Liver (tissue), 8 donors: ENCODE measurements at regions not wholly inside any gene's neighbourhood (a gene's known extent, or its start where the extent isn't known, plus 50 kb on each side); places are given as distances from the start of the nearest gene placed in this dataset.

Experiments used
- DNase-seq: peaks from one replicate; pipeline ENCODE4 v3.0.0-alpha.2; 2017; ENCODE audit warnings: low spot score
- H3K27ac ChIP-seq, 2 donors: one replicate each; pipeline ENCODE4 v1.7.0; 2013; ENCODE audit warnings: inconsistent platforms in 2 of 2, low read length in 2 of 2, control low read depth in 1 of 2, low read depth in 1 of 2, mild to moderate bottlenecking in 1 of 2
- H3K27me3 ChIP-seq, 4 donors: one replicate each; pipeline versions ENCODE4 v1.6.1 to v1.7.0; 2013; ENCODE audit warnings: low read length in 3 of 4, inconsistent platforms in 1 of 4, mild to moderate bottlenecking in 1 of 4, moderate library complexity in 1 of 4; ENCODE audit not compliant: control insufficient read depth in 4 of 4, insufficient read depth in 4 of 4
- H3K36me3 ChIP-seq, 4 donors: one replicate each; pipeline versions ENCODE4 v1.6.1 to v1.7.0; 2013; ENCODE audit warnings: low read length in 3 of 4, mild to moderate bottlenecking in 3 of 4, low read depth in 1 of 4, moderate library complexity in 1 of 4; ENCODE audit not compliant: control insufficient read depth in 4 of 4, insufficient read depth in 3 of 4
- H3K4me1 ChIP-seq, 4 donors: one replicate each; pipeline versions ENCODE4 v1.6.1 to v1.7.0; 2013; ENCODE audit warnings: low read length in 3 of 4, mild to moderate bottlenecking in 3 of 4, moderate library complexity in 1 of 4; ENCODE audit not compliant: control insufficient read depth in 4 of 4, insufficient read depth in 4 of 4
- H3K4me3 ChIP-seq, 3 donors: one replicate each; pipeline versions ENCODE4 v1.6.1 to v1.7.0; 2013; ENCODE audit warnings: low read length in 3 of 3, control low read depth in 1 of 3, low read depth in 1 of 3, mild to moderate bottlenecking in 1 of 3
- H3K9ac ChIP-seq, 2 donors: one replicate each; pipeline ENCODE4 v1.7.0; 2013; ENCODE audit warnings: low read length in 2 of 2, mild to moderate bottlenecking in 2 of 2, moderate library complexity in 2 of 2, control low read depth in 1 of 2, low read depth in 1 of 2
- H3K9me3 ChIP-seq, 4 donors: one replicate each; pipeline versions ENCODE4 v1.6.1 to v1.7.0; 2013; ENCODE audit warnings: low read length in 3 of 4; ENCODE audit not compliant: control insufficient read depth in 4 of 4
- EGR1 ChIP-seq, 2 donors: IDR thresholded peaks; 2 replicates each; pipeline ENCODE4 v1.6.1; 2016 to 2018; ENCODE audit warnings: antibody characterized with exemption in 2 of 2, low read depth in 2 of 2
- FOXA1 ChIP-seq: IDR thresholded peaks from 2 replicates; pipeline ENCODE4 v1.6.1; 2016; ENCODE audit warnings: antibody characterized with exemption
- FOXA2 ChIP-seq: IDR thresholded peaks from 2 replicates; pipeline ENCODE4 v1.6.1; 2016; ENCODE audit warnings: antibody characterized with exemption
- GABPA ChIP-seq, 2 donors: IDR thresholded peaks in 1 of 2; conservative IDR thresholded peaks in 1 of 2; 2 replicates each; pipeline ENCODE4 v1.6.1; 2016; ENCODE audit warnings: antibody characterized with exemption in 2 of 2, mild to moderate bottlenecking in 1 of 2, moderate library complexity in 1 of 2
- HNF4G ChIP-seq: IDR thresholded peaks from 2 replicates; pipeline ENCODE4 v1.6.1; 2016; ENCODE audit warnings: antibody characterized with exemption
- JUND ChIP-seq, 2 donors: IDR thresholded peaks; 2 replicates each; pipeline ENCODE4 v1.6.1; 2016; ENCODE audit warnings: antibody characterized with exemption in 2 of 2
- NR2F2 ChIP-seq: IDR thresholded peaks from 2 replicates; pipeline ENCODE4 v1.6.1; 2016; ENCODE audit warnings: antibody characterized with exemption
- RAD21 ChIP-seq, 2 donors: IDR thresholded peaks; 2 replicates each; pipeline ENCODE4 v1.6.1; 2016; ENCODE audit warnings: antibody characterized with exemption in 2 of 2, mild to moderate bottlenecking in 2 of 2
- SP1 ChIP-seq: IDR thresholded peaks from 2 replicates; pipeline ENCODE4 v1.6.1; 2018; ENCODE audit warnings: antibody characterized with exemption, mild to moderate bottlenecking
- WGBS: extraction: QIAGEN DNeasy Blood & Tissue Kit; methylation state at CpG from one replicate; pipeline ENCODE4 v1.1.7; 2013; 5-methylcytosine and 5-hydroxymethylcytosine counted together
- TF ChIP-seq, protein P1 (sequence below): IDR thresholded peaks from 2 replicates; pipeline ENCODE4 v1.6.1; 2016; ENCODE audit warnings: antibody characterized with exemption
- TF ChIP-seq, protein P2 (sequence below): IDR thresholded peaks from 2 replicates; pipeline ENCODE4 v1.6.1; 2016; ENCODE audit warnings: antibody characterized with exemption, mild to moderate bottlenecking
- TF ChIP-seq, protein P3 (sequence below): IDR thresholded peaks from 2 replicates; pipeline ENCODE4 v1.6.1; 2016; ENCODE audit warnings: antibody characterized with exemption
- TF ChIP-seq, protein P4 (sequence below): fragments of 150-350 bp; IDR thresholded peaks from 2 replicates; pipeline ENCODE4 v1.5.1; 2017; ENCODE audit warnings: improper control_type of control experiment, low read depth, low read length; ENCODE audit not compliant: missing input control
- TF ChIP-seq, protein P5 (sequence below): IDR thresholded peaks from 2 replicates; pipeline ENCODE4 v1.6.1; 2016; ENCODE audit warnings: antibody characterized with exemption
- donor health status: healthy.
- donor health status: healthy.
- donor health status: healthy.
- donor health status: healthy.
- donor health status: healthy.

DNA sequence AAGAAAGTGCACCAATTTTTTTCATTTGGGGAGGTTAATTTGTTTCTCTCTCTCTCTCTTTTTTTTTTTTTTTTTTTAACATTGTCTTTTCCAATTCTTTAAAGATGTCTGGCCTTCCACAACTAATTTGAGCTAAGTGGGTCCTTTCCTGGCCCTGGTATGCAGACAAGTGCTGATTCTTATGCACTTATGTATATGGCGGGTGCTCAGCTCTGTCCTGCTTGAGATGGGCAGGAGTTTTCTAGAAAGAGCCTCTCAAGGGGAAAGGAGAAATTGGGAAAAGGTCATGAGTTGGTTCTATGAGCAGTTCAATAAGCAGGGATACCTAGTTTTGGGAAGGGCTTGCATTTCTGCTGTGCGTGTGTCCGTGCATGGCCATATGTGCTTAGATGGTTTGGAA, 67.8 kb upstream of the NPVF start:
- H3K9me3 ChIP-seq: no peaks in the 10 kb centered on the region

DNA sequence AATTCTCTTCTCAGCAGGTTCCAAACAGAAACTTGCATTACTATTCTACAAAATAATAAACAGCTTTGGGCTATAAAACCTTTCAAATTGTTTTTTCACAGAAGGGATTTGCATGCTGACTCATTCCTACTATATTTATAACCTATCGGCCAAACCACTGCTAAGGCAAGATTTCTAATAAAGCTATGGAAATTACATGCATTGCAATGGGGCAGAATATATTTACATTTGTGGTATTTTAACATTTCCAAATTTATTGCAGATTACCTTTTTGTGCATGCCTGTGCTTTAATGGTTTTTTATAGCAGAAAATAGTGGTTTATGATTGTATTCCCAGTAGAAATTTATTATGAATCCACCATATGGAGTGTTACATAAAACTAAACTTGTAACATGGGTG, 69.0 kb upstream of the NPVF start:
- H3K9ac ChIP-seq: no peak overlapping the region
- no peak for DNase-seq
- 85% methylated on average over 1 of the region's 1 CpG for WGBS
- no peaks in the 10 kb centered on the region for H3K4me1 ChIP-seq
- no peak overlapping the region for H3K27ac ChIP-seq
- H3K27me3 ChIP-seq: no peaks in the 10 kb centered on the region
- no peak overlapping the region for H3K4me3 ChIP-seq
- H3K9me3 ChIP-seq: no peaks in the 10 kb centered on the region
- TF ChIP-seq NR2F2 (no peak), HNF4G (no peak)
- TF ChIP-seq, protein P1, sequence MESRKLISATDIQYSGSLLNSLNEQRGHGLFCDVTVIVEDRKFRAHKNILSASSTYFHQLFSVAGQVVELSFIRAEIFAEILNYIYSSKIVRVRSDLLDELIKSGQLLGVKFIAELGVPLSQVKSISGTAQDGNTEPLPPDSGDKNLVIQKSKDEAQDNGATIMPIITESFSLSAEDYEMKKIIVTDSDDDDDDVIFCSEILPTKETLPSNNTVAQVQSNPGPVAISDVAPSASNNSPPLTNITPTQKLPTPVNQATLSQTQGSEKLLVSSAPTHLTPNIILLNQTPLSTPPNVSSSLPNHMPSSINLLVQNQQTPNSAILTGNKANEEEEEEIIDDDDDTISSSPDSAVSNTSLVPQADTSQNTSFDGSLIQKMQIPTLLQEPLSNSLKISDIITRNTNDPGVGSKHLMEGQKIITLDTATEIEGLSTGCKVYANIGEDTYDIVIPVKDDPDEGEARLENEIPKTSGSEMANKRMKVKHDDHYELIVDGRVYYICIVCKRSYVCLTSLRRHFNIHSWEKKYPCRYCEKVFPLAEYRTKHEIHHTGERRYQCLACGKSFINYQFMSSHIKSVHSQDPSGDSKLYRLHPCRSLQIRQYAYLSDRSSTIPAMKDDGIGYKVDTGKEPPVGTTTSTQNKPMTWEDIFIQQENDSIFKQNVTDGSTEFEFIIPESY: no peak
- TF ChIP-seq, protein P2, sequence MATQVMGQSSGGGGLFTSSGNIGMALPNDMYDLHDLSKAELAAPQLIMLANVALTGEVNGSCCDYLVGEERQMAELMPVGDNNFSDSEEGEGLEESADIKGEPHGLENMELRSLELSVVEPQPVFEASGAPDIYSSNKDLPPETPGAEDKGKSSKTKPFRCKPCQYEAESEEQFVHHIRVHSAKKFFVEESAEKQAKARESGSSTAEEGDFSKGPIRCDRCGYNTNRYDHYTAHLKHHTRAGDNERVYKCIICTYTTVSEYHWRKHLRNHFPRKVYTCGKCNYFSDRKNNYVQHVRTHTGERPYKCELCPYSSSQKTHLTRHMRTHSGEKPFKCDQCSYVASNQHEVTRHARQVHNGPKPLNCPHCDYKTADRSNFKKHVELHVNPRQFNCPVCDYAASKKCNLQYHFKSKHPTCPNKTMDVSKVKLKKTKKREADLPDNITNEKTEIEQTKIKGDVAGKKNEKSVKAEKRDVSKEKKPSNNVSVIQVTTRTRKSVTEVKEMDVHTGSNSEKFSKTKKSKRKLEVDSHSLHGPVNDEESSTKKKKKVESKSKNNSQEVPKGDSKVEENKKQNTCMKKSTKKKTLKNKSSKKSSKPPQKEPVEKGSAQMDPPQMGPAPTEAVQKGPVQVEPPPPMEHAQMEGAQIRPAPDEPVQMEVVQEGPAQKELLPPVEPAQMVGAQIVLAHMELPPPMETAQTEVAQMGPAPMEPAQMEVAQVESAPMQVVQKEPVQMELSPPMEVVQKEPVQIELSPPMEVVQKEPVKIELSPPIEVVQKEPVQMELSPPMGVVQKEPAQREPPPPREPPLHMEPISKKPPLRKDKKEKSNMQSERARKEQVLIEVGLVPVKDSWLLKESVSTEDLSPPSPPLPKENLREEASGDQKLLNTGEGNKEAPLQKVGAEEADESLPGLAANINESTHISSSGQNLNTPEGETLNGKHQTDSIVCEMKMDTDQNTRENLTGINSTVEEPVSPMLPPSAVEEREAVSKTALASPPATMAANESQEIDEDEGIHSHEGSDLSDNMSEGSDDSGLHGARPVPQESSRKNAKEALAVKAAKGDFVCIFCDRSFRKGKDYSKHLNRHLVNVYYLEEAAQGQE: no peak
- H3K36me3 ChIP-seq: no peaks in the 10 kb centered on the region

More for the DNA sequence above, 67.8 kb upstream of the NPVF start:
- WGBS: 98% methylated on average over 3 of the region's 3 CpGs
- Histone ChIP-seq H3K4me1 (no peaks in the 10 kb centered on the region), H3K36me3 (no peaks in the 10 kb centered on the region), H3K4me3 (no peak overlapping the region), H3K27ac (no peak overlapping the region), H3K9ac (no peak overlapping the region), H3K27me3 (no peaks in the 10 kb centered on the region)
- TF ChIP-seq JUND (IDR thresholded peaks at IDR 0.05): no peak
- TF ChIP-seq, protein P3, sequence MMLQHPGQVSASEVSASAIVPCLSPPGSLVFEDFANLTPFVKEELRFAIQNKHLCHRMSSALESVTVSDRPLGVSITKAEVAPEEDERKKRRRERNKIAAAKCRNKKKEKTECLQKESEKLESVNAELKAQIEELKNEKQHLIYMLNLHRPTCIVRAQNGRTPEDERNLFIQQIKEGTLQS: no peak
- no peak for TF ChIP-seq RAD21 (IDR thresholded peaks at IDR 0.05)
- no peak for TF ChIP-seq EGR1 (IDR thresholded peaks at IDR 0.05; ENCODE audit: low read depth in 2 of 2)
- TF ChIP-seq, protein P4, sequence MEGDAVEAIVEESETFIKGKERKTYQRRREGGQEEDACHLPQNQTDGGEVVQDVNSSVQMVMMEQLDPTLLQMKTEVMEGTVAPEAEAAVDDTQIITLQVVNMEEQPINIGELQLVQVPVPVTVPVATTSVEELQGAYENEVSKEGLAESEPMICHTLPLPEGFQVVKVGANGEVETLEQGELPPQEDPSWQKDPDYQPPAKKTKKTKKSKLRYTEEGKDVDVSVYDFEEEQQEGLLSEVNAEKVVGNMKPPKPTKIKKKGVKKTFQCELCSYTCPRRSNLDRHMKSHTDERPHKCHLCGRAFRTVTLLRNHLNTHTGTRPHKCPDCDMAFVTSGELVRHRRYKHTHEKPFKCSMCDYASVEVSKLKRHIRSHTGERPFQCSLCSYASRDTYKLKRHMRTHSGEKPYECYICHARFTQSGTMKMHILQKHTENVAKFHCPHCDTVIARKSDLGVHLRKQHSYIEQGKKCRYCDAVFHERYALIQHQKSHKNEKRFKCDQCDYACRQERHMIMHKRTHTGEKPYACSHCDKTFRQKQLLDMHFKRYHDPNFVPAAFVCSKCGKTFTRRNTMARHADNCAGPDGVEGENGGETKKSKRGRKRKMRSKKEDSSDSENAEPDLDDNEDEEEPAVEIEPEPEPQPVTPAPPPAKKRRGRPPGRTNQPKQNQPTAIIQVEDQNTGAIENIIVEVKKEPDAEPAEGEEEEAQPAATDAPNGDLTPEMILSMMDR: no peak
- TF ChIP-seq FOXA2: no peak
- TF ChIP-seq GABPA (IDR thresholded peaks at IDR 0.05 in 1 of 2, conservative IDR thresholded peaks at IDR 0.05 in 1 of 2): no peak
- TF ChIP-seq, protein P1: no peak
- no peak for TF ChIP-seq SP1
- TF ChIP-seq, protein P5, sequence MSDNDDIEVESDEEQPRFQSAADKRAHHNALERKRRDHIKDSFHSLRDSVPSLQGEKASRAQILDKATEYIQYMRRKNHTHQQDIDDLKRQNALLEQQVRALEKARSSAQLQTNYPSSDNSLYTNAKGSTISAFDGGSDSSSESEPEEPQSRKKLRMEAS: no peak
- no peak for TF ChIP-seq FOXA1
- no peak for DNase-seq
